ENCODE measurements at regions not wholly inside any gene's neighbourhood (a gene's known extent, or its start where the extent isn't known, plus 50 kb on each side); places are given as distances from the start of the nearest gene placed in this dataset.

DNA sequence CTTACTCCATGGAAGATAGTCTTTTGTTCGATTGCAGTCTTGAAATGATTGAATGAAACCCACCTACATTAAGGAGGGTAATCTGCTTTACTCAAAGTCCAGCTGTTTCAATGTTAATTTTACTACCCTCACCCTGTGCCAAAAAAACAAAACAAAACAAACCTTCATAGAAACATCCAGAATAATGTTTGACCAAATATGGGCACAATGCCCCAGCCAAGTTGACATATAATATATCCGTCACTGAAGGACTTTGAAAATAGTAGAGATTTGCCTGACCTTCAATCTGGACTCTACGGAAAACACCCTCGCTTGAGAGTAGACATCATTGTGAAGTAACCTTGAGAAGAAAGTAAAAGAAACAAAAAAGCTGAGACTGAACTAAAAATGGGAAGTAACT lies 550.5 kb upstream of the SMIM31 start:
- Histone ChIP-seq H3K79me2 (ENCODE audit: insufficient read depth, low read length) (no peaks in the 10 kb centered on the region), H3K4me3 (replicated peaks in 1 of 3; ENCODE audit: low read depth in 2 of 3, low read length in 3 of 3) (no peak overlapping the region), H3K4me2 (replicated peaks; ENCODE audit: extremely low read depth, low read length, poor library complexity, severe bottlenecking) (no peak overlapping the region), H4K20me1 (ENCODE audit: insufficient read depth, low read length) (no peaks in the 10 kb centered on the region), H3K27ac (ENCODE audit: low read depth in 1 of 2, low read length in 2 of 2) (no peak overlapping the region), H2AFZ (ENCODE audit: insufficient read depth, low read depth, low read length, poor library complexity, severe bottlenecking) (no peak overlapping the region), H3K9me3 (replicated peaks in 1 of 2; ENCODE audit: control insufficient read depth in 1 of 2, insufficient read depth in 1 of 2, low read length in 2 of 2) (no peaks in the 10 kb centered on the region), H3K27me3 (ENCODE audit: control insufficient read depth in 2 of 2, insufficient read depth in 2 of 2, low read length in 2 of 2) (no peaks in the 10 kb centered on the region), H3K4me1 (ENCODE audit: control insufficient read depth in 1 of 2, insufficient read depth in 2 of 2, low read length in 2 of 2) (no peaks in the 10 kb centered on the region), H3K36me3 (replicated peaks in 1 of 2; ENCODE audit: control insufficient read depth in 1 of 2, insufficient read depth in 2 of 2, low read length in 2 of 2) (no peaks in the 10 kb centered on the region), H3K9ac (ENCODE audit: insufficient read depth, low read length, poor library complexity, severe bottlenecking) (no peak overlapping the region)
- H3K27me3 Mint-ChIP-seq (ENCODE audit: low read depth in 3 of 3), result peaks cover 0 to 2% (median 2%) of the 10 kb centered on the region in 3 donors
- H3K4me3 Mint-ChIP-seq, result no peak overlapping the region
- DNase-seq, result no peak
- intact Hi-C loops (cut with micrococcal nuclease), result no loop called here
- no peaks in the 10 kb centered on the region for H3K36me3 Mint-ChIP-seq
- WGBS (ENCODE audit: insufficient coverage), result 100% methylated on average over 3 of the region's 4 CpGs
- no peaks in the 10 kb centered on the region for H3K4me1 Mint-ChIP-seq
- TF ChIP-seq, protein P1, sequence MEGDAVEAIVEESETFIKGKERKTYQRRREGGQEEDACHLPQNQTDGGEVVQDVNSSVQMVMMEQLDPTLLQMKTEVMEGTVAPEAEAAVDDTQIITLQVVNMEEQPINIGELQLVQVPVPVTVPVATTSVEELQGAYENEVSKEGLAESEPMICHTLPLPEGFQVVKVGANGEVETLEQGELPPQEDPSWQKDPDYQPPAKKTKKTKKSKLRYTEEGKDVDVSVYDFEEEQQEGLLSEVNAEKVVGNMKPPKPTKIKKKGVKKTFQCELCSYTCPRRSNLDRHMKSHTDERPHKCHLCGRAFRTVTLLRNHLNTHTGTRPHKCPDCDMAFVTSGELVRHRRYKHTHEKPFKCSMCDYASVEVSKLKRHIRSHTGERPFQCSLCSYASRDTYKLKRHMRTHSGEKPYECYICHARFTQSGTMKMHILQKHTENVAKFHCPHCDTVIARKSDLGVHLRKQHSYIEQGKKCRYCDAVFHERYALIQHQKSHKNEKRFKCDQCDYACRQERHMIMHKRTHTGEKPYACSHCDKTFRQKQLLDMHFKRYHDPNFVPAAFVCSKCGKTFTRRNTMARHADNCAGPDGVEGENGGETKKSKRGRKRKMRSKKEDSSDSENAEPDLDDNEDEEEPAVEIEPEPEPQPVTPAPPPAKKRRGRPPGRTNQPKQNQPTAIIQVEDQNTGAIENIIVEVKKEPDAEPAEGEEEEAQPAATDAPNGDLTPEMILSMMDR (IDR thresholded peaks at IDR 0.05), result no peak
- no peak overlapping the region for H3K27ac Mint-ChIP-seq
- peaks cover 0 to 4% (median 0%) of the 10 kb centered on the region in 7 donors for H3K9me3 Mint-ChIP-seq

- intact Hi-C loops (cut with micrococcal nuclease), result no loop called here
- H3K4me2 ChIP-seq (replicated peaks; ENCODE audit: extremely low read depth, low read length, poor library complexity, severe bottlenecking), result no peak overlapping the region
- TF ChIP-seq, protein P1 (IDR thresholded peaks at IDR 0.05), result no peak
- peaks cover 0 to 4% (median 0%) of the 10 kb centered on the region in 7 donors for H3K9me3 Mint-ChIP-seq
- H2AFZ ChIP-seq (ENCODE audit: insufficient read depth, low read depth, low read length, poor library complexity, severe bottlenecking), result no peak overlapping the region
- H3K27ac Mint-ChIP-seq, result no peak overlapping the region
- no peaks in the 10 kb centered on the region for H4K20me1 ChIP-seq (ENCODE audit: insufficient read depth, low read length)
- H3K9ac ChIP-seq (ENCODE audit: insufficient read depth, low read length, poor library complexity, severe bottlenecking), result no peak overlapping the region
- no peak overlapping the region for H3K4me3 Mint-ChIP-seq
- no peak overlapping the region for H3K27ac ChIP-seq (ENCODE audit: low read depth in 1 of 2, low read length in 2 of 2)
- H3K27me3 Mint-ChIP-seq (ENCODE audit: low read depth in 3 of 3), result peaks cover 0 to 2% (median 2%) of the 10 kb centered on the region in 3 donors
- no peaks in the 10 kb centered on the region for H3K9me3 ChIP-seq (replicated peaks in 1 of 2; ENCODE audit: control insufficient read depth in 1 of 2, insufficient read depth in 1 of 2, low read length in 2 of 2)
- H3K4me3 ChIP-seq (replicated peaks in 1 of 3; ENCODE audit: low read depth in 2 of 3, low read length in 3 of 3), result no peak overlapping the region
- H3K4me1 ChIP-seq (ENCODE audit: control insufficient read depth in 1 of 2, insufficient read depth in 2 of 2, low read length in 2 of 2), result no peaks in the 10 kb centered on the region
- H3K36me3 Mint-ChIP-seq, result no peaks in the 10 kb centered on the region
- H3K27me3 ChIP-seq (ENCODE audit: control insufficient read depth in 2 of 2, insufficient read depth in 2 of 2, low read length in 2 of 2), result no peaks in the 10 kb centered on the region
- H3K79me2 ChIP-seq (ENCODE audit: insufficient read depth, low read length), result no peaks in the 10 kb centered on the region
- H3K4me1 Mint-ChIP-seq, result no peaks in the 10 kb centered on the region
- H3K36me3 ChIP-seq (replicated peaks in 1 of 2; ENCODE audit: control insufficient read depth in 1 of 2, insufficient read depth in 2 of 2, low read length in 2 of 2), result no peaks in the 10 kb centered on the region
- DNase-seq, result no peak
Measured at GRCh38 chr4:164204434-164204833, 549.5 kb upstream of the SMIM31 start.

All from CD14-positive monocyte (primary cell).